ENCODE measurements at regions not wholly inside any gene's neighbourhood (a gene's known extent, or its start where the extent isn't known, plus 50 kb on each side); places are given as distances from the start of the nearest gene placed in this dataset.

- Histone ChIP-seq H3K27ac (ENCODE audit: insufficient read depth, low read depth, low read length) (no peak overlapping the region), H3K36me3 (ENCODE audit: control insufficient read depth in 2 of 2, extremely low read depth in 1 of 2, insufficient read depth in 2 of 2, low read length in 2 of 2) (no peaks in the 10 kb centered on the region), H3K4me3 (replicated peaks in 1 of 3; ENCODE audit: insufficient read depth in 1 of 3, low read depth in 1 of 3, low read length in 3 of 3) (no peak overlapping the region), H3K4me2 (ENCODE audit: insufficient read depth, low read length) (no peak overlapping the region), H3K27me3 (ENCODE audit: control insufficient read depth in 2 of 2, insufficient read depth in 2 of 2, low read length in 2 of 2) (peaks cover 15 to 17% of the 10 kb centered on the region in 2 experiments), H2AFZ (ENCODE audit: low read depth, low read length) (no peak overlapping the region), H3K4me1 (ENCODE audit: control insufficient read depth, extremely low read depth, insufficient read depth, low read length) (no peaks in the 10 kb centered on the region), H3K79me2 (ENCODE audit: control insufficient read depth, insufficient read depth, low read length) (no peaks in the 10 kb centered on the region), H3K9me3 (replicated peaks; ENCODE audit: control insufficient read depth, insufficient read depth, low read length) (no peaks in the 10 kb centered on the region), H4K20me1 (replicated peaks; ENCODE audit: control insufficient read depth, extremely low read depth, insufficient read depth, low read length) (no peaks in the 10 kb centered on the region), H3K9ac (replicated peaks; ENCODE audit: extremely low read depth, insufficient read depth, low read length) (no peak overlapping the region), H3K9me1 (replicated peaks; ENCODE audit: control insufficient read depth, extremely low read depth, insufficient read depth, low read length) (no peaks in the 10 kb centered on the region)
- ChIA-PET CTCF (interaction anchor here (1.9 kb wide), 1 partner anchor 11 kb away, joined by 14 read pairs; no protein-coding TSS in a partner anchor), POLR2A (no interaction called here)
- DNase-seq (ENCODE audit: low read depth, low spot score): no peak
- TF ChIP-seq CTCF (IDR thresholded peaks at IDR 0.05; ENCODE audit: extremely low read depth in 1 of 2, insufficient read depth in 1 of 2, low read depth in 1 of 2, low read length in 2 of 2) (no peak), JUN (IDR thresholded peaks at IDR 0.05; ENCODE audit: borderline replicate concordance, insufficient read depth, insufficient read length, low read depth) (no peak), POLR2AphosphoS5 (IDR thresholded peaks at IDR 0.05; ENCODE audit: insufficient read depth, low read depth, low read length) (no peak), GATA2 (IDR thresholded peaks at IDR 0.05; ENCODE audit: insufficient read depth, insufficient read length, low read depth, low read length) (no peak), MAX (IDR thresholded peaks at IDR 0.05; ENCODE audit: insufficient read depth, insufficient read length) (no peak), EZH2 (IDR thresholded peaks at IDR 0.05; ENCODE audit: borderline replicate concordance, low read depth, low read length, severe bottlenecking) (no peak), MYC (IDR thresholded peaks at IDR 0.05; ENCODE audit: low read depth, low read length) (no peak), FOS (IDR thresholded peaks at IDR 0.05; ENCODE audit: borderline replicate concordance, insufficient read depth, low read length) (no peak), POLR2A (IDR thresholded peaks at IDR 0.05; ENCODE audit: low read depth, low read length) (no peak)
- intact Hi-C loops (cut with micrococcal nuclease) (no loop called here), dilution Hi-C loops (cut with MboI; ENCODE audit: extremely low pct_ligation_motif_present, low sequenced_read_pairs) (no loop called here)
- no peak for FAIRE-seq
- BruUV-seq (replicated peaks): no TSS peak
Measured at GRCh38 chr22:22049684-22050083, 67.1 kb upstream of the TOP3B start.

All from endothelial cell of umbilical vein (primary cell).